ENCODE measurements at regions not wholly inside any gene's neighbourhood (a gene's known extent, or its start where the extent isn't known, plus 50 kb on each side); places are given as distances from the start of the nearest gene placed in this dataset.

DNA sequence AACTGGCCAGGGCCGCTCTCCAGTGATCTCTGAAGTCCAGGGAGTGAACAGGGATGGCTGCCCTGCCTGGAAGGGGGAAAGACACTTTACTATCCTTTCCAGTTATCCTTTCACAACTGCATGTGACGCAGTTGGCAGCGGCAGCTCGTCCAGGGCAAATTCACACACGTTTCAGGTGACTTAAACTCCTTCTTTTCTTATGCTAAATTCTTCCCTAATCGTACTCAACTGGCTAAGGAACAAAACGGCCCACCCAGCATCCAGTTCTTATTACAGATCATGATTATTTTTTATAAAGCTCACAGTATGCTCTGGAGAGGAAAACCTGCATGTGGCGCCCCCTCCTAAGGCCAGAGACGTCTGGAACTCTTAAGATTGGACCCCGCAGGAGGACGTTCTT lies 767.1 kb downstream of the UQCRFS1 start:
- TF ChIP-seq CTCF (tag by site-specific recombination; IDR thresholded peaks at IDR 0.05) (no peak), ZNF560 (tag by site-specific recombination; IDR thresholded peaks at IDR 0.05; ENCODE audit: borderline replicate concordance) (no peak)
